ENCODE measurements at regions not wholly inside any gene's neighbourhood (a gene's known extent, or its start where the extent isn't known, plus 50 kb on each side); places are given as distances from the start of the nearest gene placed in this dataset.

DNA sequence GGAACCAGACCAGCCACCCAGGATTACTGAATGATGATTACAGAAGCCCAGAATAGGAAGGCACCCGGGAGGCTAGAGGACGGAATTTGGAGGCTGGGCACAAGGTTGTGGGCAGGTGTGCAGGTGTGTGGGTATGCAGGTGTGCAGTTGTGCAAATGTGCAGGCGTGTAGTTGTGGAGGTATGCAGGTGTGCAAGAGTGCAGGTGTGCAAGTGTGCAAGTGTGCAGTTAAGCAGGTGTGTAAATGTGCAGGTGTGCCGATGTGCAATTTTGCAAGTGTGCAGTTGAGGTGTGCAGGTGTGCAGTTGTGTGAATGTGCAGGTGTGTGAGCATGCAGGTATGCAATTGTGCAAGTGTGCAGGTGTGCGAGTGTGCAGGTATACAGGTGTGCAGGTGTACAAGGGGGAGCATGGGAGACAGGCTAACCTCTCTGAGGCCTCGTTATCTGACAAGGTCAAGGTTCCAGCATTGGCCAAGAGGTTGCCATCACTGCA, 131.8 kb downstream of the KCTD15 start:
- no peaks in the 10 kb centered on the region for H3K36me3 ChIP-seq
- H3K27ac ChIP-seq, result no peak overlapping the region
- H3K4me1 ChIP-seq (ENCODE audit: low read depth), result no peaks in the 10 kb centered on the region
- no peak for DNase-seq (ENCODE audit: low read depth in 1 of 2, low spot score in 1 of 2)
- no peaks in the 10 kb centered on the region for H3K9me3 ChIP-seq (ENCODE audit: low read depth)
- H3K27me3 ChIP-seq, result no peaks in the 10 kb centered on the region
- no peak overlapping the region for H3K4me3 ChIP-seq
- TF ChIP-seq, protein P1, sequence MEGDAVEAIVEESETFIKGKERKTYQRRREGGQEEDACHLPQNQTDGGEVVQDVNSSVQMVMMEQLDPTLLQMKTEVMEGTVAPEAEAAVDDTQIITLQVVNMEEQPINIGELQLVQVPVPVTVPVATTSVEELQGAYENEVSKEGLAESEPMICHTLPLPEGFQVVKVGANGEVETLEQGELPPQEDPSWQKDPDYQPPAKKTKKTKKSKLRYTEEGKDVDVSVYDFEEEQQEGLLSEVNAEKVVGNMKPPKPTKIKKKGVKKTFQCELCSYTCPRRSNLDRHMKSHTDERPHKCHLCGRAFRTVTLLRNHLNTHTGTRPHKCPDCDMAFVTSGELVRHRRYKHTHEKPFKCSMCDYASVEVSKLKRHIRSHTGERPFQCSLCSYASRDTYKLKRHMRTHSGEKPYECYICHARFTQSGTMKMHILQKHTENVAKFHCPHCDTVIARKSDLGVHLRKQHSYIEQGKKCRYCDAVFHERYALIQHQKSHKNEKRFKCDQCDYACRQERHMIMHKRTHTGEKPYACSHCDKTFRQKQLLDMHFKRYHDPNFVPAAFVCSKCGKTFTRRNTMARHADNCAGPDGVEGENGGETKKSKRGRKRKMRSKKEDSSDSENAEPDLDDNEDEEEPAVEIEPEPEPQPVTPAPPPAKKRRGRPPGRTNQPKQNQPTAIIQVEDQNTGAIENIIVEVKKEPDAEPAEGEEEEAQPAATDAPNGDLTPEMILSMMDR (IDR thresholded peaks at IDR 0.05; ENCODE audit: low read depth, low read length), result no peak

DNA sequence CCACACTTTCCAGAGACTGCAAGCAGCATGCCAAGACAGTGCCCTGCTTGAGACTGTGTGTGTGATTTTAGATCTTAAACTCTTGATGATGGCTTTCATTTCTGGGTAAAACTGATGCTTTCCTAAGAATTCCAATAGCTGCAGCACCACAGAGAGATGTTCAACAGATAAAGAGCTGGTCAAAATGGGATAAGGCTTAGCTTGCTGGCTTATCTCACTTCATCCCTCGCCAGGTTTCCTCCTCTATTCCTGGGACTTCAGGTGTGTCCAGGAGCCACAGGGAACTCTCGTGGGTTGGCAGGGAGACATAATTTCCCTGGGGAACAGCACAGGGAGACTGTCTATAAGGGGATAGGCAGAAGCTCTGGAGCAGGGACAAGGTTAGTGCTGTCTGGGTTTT, 137.3 kb downstream of the KCTD15 start:
- Histone ChIP-seq H3K27ac (no peak overlapping the region), H3K4me1 (ENCODE audit: low read depth) (no peaks in the 10 kb centered on the region), H3K4me3 (no peak overlapping the region), H3K27me3 (no peaks in the 10 kb centered on the region), H3K9me3 (ENCODE audit: low read depth) (no peaks in the 10 kb centered on the region), H3K36me3 (no peaks in the 10 kb centered on the region)
- no peak for DNase-seq (ENCODE audit: low read depth in 1 of 2, low spot score in 1 of 2)
- TF ChIP-seq, protein P1 (IDR thresholded peaks at IDR 0.05; ENCODE audit: low read depth, low read length), result no peak

GRCh38 chr19:33938821-33939220, 142.2 kb downstream of the KCTD15 start:
- no peaks in the 10 kb centered on the region for H3K27me3 ChIP-seq
- H3K9me3 ChIP-seq (ENCODE audit: low read depth), result no peaks in the 10 kb centered on the region
- no peaks in the 10 kb centered on the region for H3K36me3 ChIP-seq
- DNase-seq (ENCODE audit: low read depth in 1 of 2, low spot score in 1 of 2), result no peak
- no peak overlapping the region for H3K4me3 ChIP-seq
- H3K4me1 ChIP-seq (ENCODE audit: low read depth), result no peaks in the 10 kb centered on the region
- no peak overlapping the region for H3K27ac ChIP-seq
- TF ChIP-seq, protein P1 (IDR thresholded peaks at IDR 0.05; ENCODE audit: low read depth, low read length), result no peak

GRCh38 chr19:33941133-33941532, 144.5 kb downstream of the KCTD15 start:
- DNase-seq (ENCODE audit: low read depth in 1 of 2, low spot score in 1 of 2), result no peak
- TF ChIP-seq, protein P1 (IDR thresholded peaks at IDR 0.05; ENCODE audit: low read depth, low read length), result no peak
- no peaks in the 10 kb centered on the region for H3K9me3 ChIP-seq (ENCODE audit: low read depth)
- H3K27ac ChIP-seq, result no peak overlapping the region
- H3K4me1 ChIP-seq (ENCODE audit: low read depth), result no peaks in the 10 kb centered on the region
- H3K27me3 ChIP-seq, result no peaks in the 10 kb centered on the region
- no peak overlapping the region for H3K4me3 ChIP-seq
- no peaks in the 10 kb centered on the region for H3K36me3 ChIP-seq

GRCh38 chr19:33946535-33947264, 150.0 kb downstream of the KCTD15 start:
- peaks cover 18% of the 10 kb centered on the region for H3K4me1 ChIP-seq (ENCODE audit: low read depth)
- no peak for DNase-seq (ENCODE audit: low read depth in 1 of 2, low spot score in 1 of 2)
- H3K9me3 ChIP-seq (ENCODE audit: low read depth), result no peaks in the 10 kb centered on the region
- H3K27me3 ChIP-seq, result no peaks in the 10 kb centered on the region
- no peaks in the 10 kb centered on the region for H3K36me3 ChIP-seq
- TF ChIP-seq, protein P1 (IDR thresholded peaks at IDR 0.05; ENCODE audit: low read depth, low read length), result no peak
- no peak overlapping the region for H3K4me3 ChIP-seq
- H3K27ac ChIP-seq, result no peak overlapping the region
